Sigmoid colon (tissue), 4 donors: ENCODE measurements at regions not wholly inside any gene's neighbourhood (a gene's known extent, or its start where the extent isn't known, plus 50 kb on each side); places are given as distances from the start of the nearest gene placed in this dataset.

Experiments
- CTCF ChIP-seq, 4 experiments: fragments of 450-650 bp in 3 of 4; fragments of 200-600 bp in 1 of 4; IDR thresholded peaks; one replicate each; pipeline ENCODE4 v1.5.1; 2016 to 2019; ENCODE audit warnings: antibody characterized with exemption in 4 of 4, mild to moderate bottlenecking in 3 of 4, moderate library complexity in 2 of 4
- EP300 ChIP-seq, 4 donors: sonication (generic); formaldehyde crosslinking; IDR thresholded peaks; one replicate each; pipeline ENCODE4 v1.6.1; 2017; ENCODE audit warnings: antibody characterized with exemption in 4 of 4

DNA sequence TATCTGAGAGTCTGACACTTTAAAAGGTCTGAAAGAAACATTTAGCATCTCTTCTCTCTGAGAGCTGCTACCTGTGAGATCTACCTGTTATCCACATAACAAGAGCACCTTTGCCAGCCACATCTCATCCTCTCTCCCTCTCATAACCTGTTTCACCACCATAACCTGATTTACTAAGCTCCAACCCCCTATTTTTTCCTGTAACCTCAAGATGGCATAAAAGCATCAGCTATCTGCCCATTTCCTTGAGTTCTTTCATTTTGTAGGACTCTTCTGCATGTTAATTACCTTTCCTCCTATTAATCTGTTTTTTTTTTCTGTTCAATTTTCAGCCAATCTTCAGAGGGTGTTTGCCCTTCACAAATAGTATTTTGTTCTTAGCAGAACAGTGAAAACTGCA, 136.5 kb upstream of the KCNK1 start:
- no peak for TF ChIP-seq CTCF (IDR thresholded peaks at IDR 0.05)
- no peak for TF ChIP-seq EP300 (IDR thresholded peaks at IDR 0.05)
